Pancreas (tissue), 10 donors: ENCODE measurements at regions not wholly inside any gene's neighbourhood (a gene's known extent, or its start where the extent isn't known, plus 50 kb on each side); places are given as distances from the start of the nearest gene placed in this dataset.

Experiments
- ATAC-seq, 4 donors: fragments of 200-7000 bp; cut with Tn5 transposase; one replicate each; pipeline versions ENCODE4 v1.8.0 to v1.9.1; 2020; ENCODE audit warnings: mild to moderate bottlenecking in 4 of 4, moderate library complexity in 4 of 4
- DNase-seq, 6 donors: peaks; one replicate each; pipeline ENCODE4 v3.0.0-alpha.2; 2020
- FAIRE-seq: peaks from 2 replicates; lab custom pipeline; 2012; peaks lifted over from hg19 to GRCh38; lab: Jason Lieb, UNC
- H3K27ac ChIP-seq, 4 donors: fragments of 200-600 bp; sonication (generic); 1 replicate in 3 of 4; 2 replicates in 1 of 4; pipeline versions ENCODE4 v1.5.0 to v1.8.0; 2020
- H3K27me3 ChIP-seq, 4 donors: fragments of 200-600 bp; one replicate each; pipeline ENCODE4 v1.8.0; 2021
- H3K36me3 ChIP-seq, 3 donors: fragments of 200-600 bp; sonication (generic) in 1 of 3; one replicate each; pipeline versions ENCODE4 v1.5.0 to v1.8.0; 2020 to 2021
- H3K4me1 ChIP-seq, 3 donors: fragments of 200-600 bp; one replicate each; pipeline ENCODE4 v1.8.0; 2021
- H3K4me3 ChIP-seq, 4 donors: fragments of 200-600 bp; sonication (generic) in 2 of 4; one replicate each; pipeline versions ENCODE4 v1.5.0 to v1.8.0; 2020 to 2021
- H3K9me3 ChIP-seq, 4 donors: fragments of 200-600 bp; one replicate each; pipeline ENCODE4 v1.8.0; 2021
- WGBS, 2 donors: extraction: QIAGEN DNeasy Blood & Tissue Kit; methylation state at CpG; one replicate each; pipeline ENCODE4 v1.1.7; 2013; 5-methylcytosine and 5-hydroxymethylcytosine counted together
- intact Hi-C, 3 donors: fragments of 100-400 bp; cut with DNase I; formaldehyde crosslinking; loops; one replicate each; pipeline versions ENCODE4 v1.11.1 to v1.14.2; 2022
- TF ChIP-seq, protein P1 (sequence below), 4 donors: fragments of 200-600 bp; sonication (generic) in 3 of 4; IDR thresholded peaks; one replicate each; pipeline versions ENCODE4 v1.5.0 to v1.8.0; 2021; ENCODE audit warnings: antibody characterized with exemption in 4 of 4
- donor health status: healthy with polysubstance abuse.
- donor health status: DM: no; HTN: no; CAD: no; lungs with moderate emphysema.
- donor health status: DM: no; HTN: no; CAD: no.
- donor health status: control.
- donor health status: control.
- donor health status: Bipolar disorder and iron deficiency.
- donor health status: DM: yes; HTN: yes; CAD: no.
- donor health status: DM: no; HTN: no; CAD: no.
- donor health status: DM: no; HTN: no; CAD: no.
- donor health status: DM: yes; HTN: yes; CAD: no.

GRCh38 chr22:27284324-27284723 lies 517.2 kb downstream of the MN1 start:
- Histone ChIP-seq H3K4me1 (no peaks in the 10 kb centered on the region), H3K27ac (no peak overlapping the region), H3K9me3 (no peaks in the 10 kb centered on the region), H3K36me3 (no peaks in the 10 kb centered on the region), H3K4me3 (no peak overlapping the region), H3K27me3 (no peaks in the 10 kb centered on the region)
- no peak for ATAC-seq
- intact Hi-C loops = no loop called here
- TF ChIP-seq, protein P1, sequence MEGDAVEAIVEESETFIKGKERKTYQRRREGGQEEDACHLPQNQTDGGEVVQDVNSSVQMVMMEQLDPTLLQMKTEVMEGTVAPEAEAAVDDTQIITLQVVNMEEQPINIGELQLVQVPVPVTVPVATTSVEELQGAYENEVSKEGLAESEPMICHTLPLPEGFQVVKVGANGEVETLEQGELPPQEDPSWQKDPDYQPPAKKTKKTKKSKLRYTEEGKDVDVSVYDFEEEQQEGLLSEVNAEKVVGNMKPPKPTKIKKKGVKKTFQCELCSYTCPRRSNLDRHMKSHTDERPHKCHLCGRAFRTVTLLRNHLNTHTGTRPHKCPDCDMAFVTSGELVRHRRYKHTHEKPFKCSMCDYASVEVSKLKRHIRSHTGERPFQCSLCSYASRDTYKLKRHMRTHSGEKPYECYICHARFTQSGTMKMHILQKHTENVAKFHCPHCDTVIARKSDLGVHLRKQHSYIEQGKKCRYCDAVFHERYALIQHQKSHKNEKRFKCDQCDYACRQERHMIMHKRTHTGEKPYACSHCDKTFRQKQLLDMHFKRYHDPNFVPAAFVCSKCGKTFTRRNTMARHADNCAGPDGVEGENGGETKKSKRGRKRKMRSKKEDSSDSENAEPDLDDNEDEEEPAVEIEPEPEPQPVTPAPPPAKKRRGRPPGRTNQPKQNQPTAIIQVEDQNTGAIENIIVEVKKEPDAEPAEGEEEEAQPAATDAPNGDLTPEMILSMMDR (IDR thresholded peaks at IDR 0.05) = no peak
- no peak for DNase-seq
- no peak for FAIRE-seq
- 88 to 91% methylated on average over 7 of the region's 7 CpGs for WGBS, 2 donors

- TF ChIP-seq, protein P1 (IDR thresholded peaks at IDR 0.05) = no peak
- intact Hi-C loops = no loop called here
- FAIRE-seq (no peak), DNase-seq (no peak), ATAC-seq (no peak)
- H3K36me3 ChIP-seq = no peaks in the 10 kb centered on the region
- no peak overlapping the region for H3K27ac ChIP-seq
- no peak overlapping the region for H3K4me3 ChIP-seq
- H3K4me1 ChIP-seq = no peaks in the 10 kb centered on the region
- H3K27me3 ChIP-seq = no peaks in the 10 kb centered on the region
- H3K9me3 ChIP-seq = no peaks in the 10 kb centered on the region
- WGBS, 2 donors = 34 to 35% methylated on average over 5 of the region's 5 CpGs
Measured at GRCh38 chr22:27286711-27287110, 514.8 kb downstream of the MN1 start.

GRCh38 chr22:27292542-27293299 lies 508.8 kb downstream of the MN1 start:
- WGBS, 2 donors = 65 to 73% methylated on average over 7 of the region's 7 CpGs
- intact Hi-C loops = no loop called here
- H3K4me1 ChIP-seq = no peaks in the 10 kb centered on the region
- H3K27me3 ChIP-seq = no peaks in the 10 kb centered on the region
- TF ChIP-seq, protein P1 (IDR thresholded peaks at IDR 0.05) = no peak
- no peak for ATAC-seq
- no peak overlapping the region for H3K4me3 ChIP-seq
- no peak for DNase-seq
- no peaks in the 10 kb centered on the region for H3K9me3 ChIP-seq
- FAIRE-seq = no peak
- H3K36me3 ChIP-seq = no peaks in the 10 kb centered on the region
- no peak overlapping the region for H3K27ac ChIP-seq

DNA sequence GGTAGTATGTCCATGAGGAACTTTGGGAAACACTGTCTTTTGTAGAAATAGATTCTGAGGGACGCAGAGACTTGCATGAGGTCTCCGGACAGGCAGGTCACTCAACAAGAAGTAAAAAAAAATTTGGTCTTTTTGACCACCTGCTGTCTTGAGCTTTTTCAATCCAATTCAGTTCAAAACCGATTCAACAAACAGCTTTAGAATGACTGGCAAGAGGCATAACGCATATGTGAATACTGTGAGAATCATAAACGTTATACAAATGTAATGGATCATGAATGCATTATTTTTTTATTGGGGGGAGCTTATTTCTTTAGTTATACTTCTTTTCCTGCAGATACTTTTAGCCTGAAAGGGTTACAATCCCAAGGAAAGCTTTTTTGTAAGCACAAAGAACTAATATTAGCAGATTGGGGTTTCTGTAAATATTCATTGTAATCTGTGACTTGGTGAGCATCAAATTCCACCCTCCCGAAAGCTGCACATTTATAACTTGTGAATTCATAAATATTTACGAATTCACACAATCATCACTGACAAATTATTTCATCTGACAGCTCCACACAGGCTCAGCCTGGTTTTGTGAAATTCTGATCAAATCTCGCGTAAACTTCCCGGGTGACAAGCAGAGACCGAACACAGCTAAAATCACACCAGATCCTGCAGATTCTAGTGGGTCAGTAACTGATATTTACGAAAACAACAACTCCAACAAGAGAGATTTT lies 507.7 kb downstream of the MN1 start:
- Histone ChIP-seq H3K4me3 (no peak overlapping the region), H3K27me3 (no peaks in the 10 kb centered on the region), H3K36me3 (no peaks in the 10 kb centered on the region), H3K4me1 (no peaks in the 10 kb centered on the region), H3K9me3 (no peaks in the 10 kb centered on the region), H3K27ac (no peak overlapping the region)
- WGBS, 2 donors = 82 to 85% methylated on average over 12 of the region's 12 CpGs
- FAIRE-seq (no peak), DNase-seq (no peak), ATAC-seq (no peak)
- TF ChIP-seq, protein P1 (IDR thresholded peaks at IDR 0.05) = no peak
- intact Hi-C loops = no loop called here

DNA sequence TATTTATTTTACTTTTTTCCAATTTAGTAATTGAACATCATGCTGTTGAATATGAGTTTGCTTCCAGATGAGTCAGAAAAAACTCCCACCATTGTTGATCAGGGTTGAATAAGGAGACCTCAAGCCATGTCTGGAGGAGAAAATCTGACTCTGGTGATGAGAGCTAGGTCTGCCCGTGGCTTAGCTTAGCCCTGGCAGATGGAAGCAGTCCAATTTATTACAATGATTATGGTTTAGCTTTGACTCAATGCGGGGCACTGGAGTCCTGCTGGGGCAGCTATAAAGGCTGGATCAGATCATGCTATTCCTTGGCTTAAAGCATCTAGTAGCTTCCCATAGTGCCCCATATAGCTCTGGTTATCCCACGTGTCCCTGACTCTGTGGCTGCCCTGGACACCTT lies 506.5 kb downstream of the MN1 start:
- intact Hi-C loops = no loop called here
- Histone ChIP-seq H3K4me1 (no peaks in the 10 kb centered on the region), H3K4me3 (no peak overlapping the region), H3K9me3 (no peaks in the 10 kb centered on the region), H3K36me3 (no peaks in the 10 kb centered on the region), H3K27ac (no peak overlapping the region), H3K27me3 (no peaks in the 10 kb centered on the region)
- FAIRE-seq = no peak
- no peak for ATAC-seq
- WGBS, 2 donors = 80 to 83% methylated on average over 3 of the region's 3 CpGs
- no peak for DNase-seq
- TF ChIP-seq, protein P1 (IDR thresholded peaks at IDR 0.05) = no peak
